ENCODE measurements at regions not wholly inside any gene's neighbourhood (a gene's known extent, or its start where the extent isn't known, plus 50 kb on each side); places are given as distances from the start of the nearest gene placed in this dataset.

- Histone ChIP-seq H2AFZ (ENCODE audit: control insufficient read depth, low read length) (no peak overlapping the region), H4K20me1 (ENCODE audit: control insufficient read depth, extremely low read depth, insufficient read depth, low read length) (no peaks in the 10 kb centered on the region), H3K36me3 (ENCODE audit: control insufficient read depth in 2 of 2, extremely low read depth in 1 of 2, insufficient read depth in 2 of 2, low read length in 2 of 2) (no peaks in the 10 kb centered on the region), H3K4me2 (ENCODE audit: control insufficient read depth, extremely low read depth, insufficient read depth, low read depth, low read length) (no peak overlapping the region), H3K27me3 (ENCODE audit: control insufficient read depth, extremely low read depth, insufficient read depth, low read length) (no peaks in the 10 kb centered on the region), H3K4me1 (ENCODE audit: control insufficient read depth, extremely low read depth, insufficient read depth, low read length) (peaks cover 17% of the 10 kb centered on the region), H3K9me3 (ENCODE audit: control insufficient read depth, low read depth, low read length) (no peaks in the 10 kb centered on the region), H3K27ac (ENCODE audit: control insufficient read depth, insufficient read depth, low read length) (no peak overlapping the region), H3K4me3 (ENCODE audit: control insufficient read depth in 2 of 3, extremely low read depth in 1 of 3, insufficient read depth in 2 of 3, low read depth in 1 of 3, low read length in 3 of 3) (no peak overlapping the region), H3K9ac (ENCODE audit: control insufficient read depth, extremely low read depth, insufficient read depth, low read length) (no peak overlapping the region), H3K9me1 (ENCODE audit: control insufficient read depth, extremely low read depth, insufficient read depth, low read length) (no peaks in the 10 kb centered on the region), H3K79me2 (ENCODE audit: control insufficient read depth, insufficient read depth, low read length) (no peaks in the 10 kb centered on the region)
- FAIRE-seq (no peak), DNase-seq (ENCODE audit: low read depth, low spot score) (no peak)
- TF ChIP-seq CTCF (optimal IDR thresholded peaks at IDR 0.05 in 1 of 3, IDR thresholded peaks at IDR 0.05 in 1 of 3, conservative IDR thresholded peaks at IDR 0.05 in 1 of 3; ENCODE audit: extremely low read depth in 1 of 3, insufficient read depth in 2 of 3, low read length in 3 of 3), result no peak
- no peak for TF ChIP-seq EZH2 (IDR thresholded peaks at IDR 0.05; ENCODE audit: low read length)
- dilution Hi-C loops (cut with MboI; ENCODE audit: extremely low pct_ligation_motif_present, low sequenced_read_pairs), result no loop called here
These were observed 175.3 kb downstream of the KCNE4 start for GRCh38 chr2:223227338-223227737.

GRCh38 chr2:223228871-223229270 is 176.9 kb downstream of the KCNE4 start:
- H3K4me3 ChIP-seq (ENCODE audit: control insufficient read depth in 2 of 3, extremely low read depth in 1 of 3, insufficient read depth in 2 of 3, low read depth in 1 of 3, low read length in 3 of 3), result no peak overlapping the region
- H3K9me3 ChIP-seq (ENCODE audit: control insufficient read depth, low read depth, low read length), result no peaks in the 10 kb centered on the region
- H2AFZ ChIP-seq (ENCODE audit: control insufficient read depth, low read length), result no peak overlapping the region
- peaks cover 17% of the 10 kb centered on the region for H3K4me1 ChIP-seq (ENCODE audit: control insufficient read depth, extremely low read depth, insufficient read depth, low read length)
- TF ChIP-seq EZH2 (IDR thresholded peaks at IDR 0.05; ENCODE audit: low read length) (no peak), CTCF (optimal IDR thresholded peaks at IDR 0.05 in 1 of 3, IDR thresholded peaks at IDR 0.05 in 1 of 3, conservative IDR thresholded peaks at IDR 0.05 in 1 of 3; ENCODE audit: extremely low read depth in 1 of 3, insufficient read depth in 2 of 3, low read length in 3 of 3) (no peak)
- no peaks in the 10 kb centered on the region for H3K9me1 ChIP-seq (ENCODE audit: control insufficient read depth, extremely low read depth, insufficient read depth, low read length)
- no peaks in the 10 kb centered on the region for H3K79me2 ChIP-seq (ENCODE audit: control insufficient read depth, insufficient read depth, low read length)
- H3K27me3 ChIP-seq (ENCODE audit: control insufficient read depth, extremely low read depth, insufficient read depth, low read length), result no peaks in the 10 kb centered on the region
- no peaks in the 10 kb centered on the region for H3K36me3 ChIP-seq (ENCODE audit: control insufficient read depth in 2 of 2, extremely low read depth in 1 of 2, insufficient read depth in 2 of 2, low read length in 2 of 2)
- H3K4me2 ChIP-seq (ENCODE audit: control insufficient read depth, extremely low read depth, insufficient read depth, low read depth, low read length), result no peak overlapping the region
- dilution Hi-C loops (cut with MboI; ENCODE audit: extremely low pct_ligation_motif_present, low sequenced_read_pairs), result no loop called here
- FAIRE-seq, result no peak
- H4K20me1 ChIP-seq (ENCODE audit: control insufficient read depth, extremely low read depth, insufficient read depth, low read length), result no peaks in the 10 kb centered on the region
- no peak overlapping the region for H3K27ac ChIP-seq (ENCODE audit: control insufficient read depth, insufficient read depth, low read length)
- no peak overlapping the region for H3K9ac ChIP-seq (ENCODE audit: control insufficient read depth, extremely low read depth, insufficient read depth, low read length)
- no peak for DNase-seq (ENCODE audit: low read depth, low spot score)

Data from keratinocyte (primary cell).